Central memory CD8-positive, alpha-beta T cell (primary cell): ENCODE measurements at regions not wholly inside any gene's neighbourhood (a gene's known extent, or its start where the extent isn't known, plus 50 kb on each side); places are given as distances from the start of the nearest gene placed in this dataset.

Source experiments
- ATAC-seq: fragments of 150-1000 bp; cut with Tn5 transposase; replicated peaks from 2 replicates; pipeline ENCODE4 v1.10.0; 2022; ENCODE audit warnings: mild to moderate bottlenecking, moderate FRiP score, moderate number of reproducible peaks; ENCODE audit not compliant: poor library complexity, severe bottlenecking; ENCODE audit errors: extremely low read depth
- DNase-seq, 2 donors: peaks; one replicate each; pipeline ENCODE4 v3.0.0; 2021; ENCODE audit warnings: low spot score in 2 of 2
- H3K27ac Mint-ChIP-seq: one replicate; pipeline ENCODE4 v1.8.0; 2022; ENCODE audit warnings: low read depth, mild to moderate bottlenecking, moderate library complexity, mixed read lengths
- H3K27me3 Mint-ChIP-seq: one replicate; pipeline ENCODE4 v1.8.0; 2022; ENCODE audit warnings: mixed read lengths
- H3K36me3 Mint-ChIP-seq: one replicate; pipeline ENCODE4 v1.8.0; 2022; ENCODE audit warnings: mild to moderate bottlenecking, moderate library complexity, mixed read lengths; ENCODE audit not compliant: insufficient read depth
- H3K4me1 Mint-ChIP-seq: one replicate; pipeline ENCODE4 v1.8.0; 2022; ENCODE audit warnings: mixed read lengths
- H3K4me3 Mint-ChIP-seq: one replicate; pipeline ENCODE4 v1.8.0; 2022; ENCODE audit warnings: mild to moderate bottlenecking, moderate library complexity, mixed read lengths
- H3K9me3 Mint-ChIP-seq: one replicate; pipeline ENCODE4 v1.8.0; 2022; ENCODE audit warnings: mixed read lengths

GRCh38 chr2:12313445-12314126 is 403.1 kb upstream of the TRIB2 start:
- Mint-ChIP-seq H3K9me3 (no peaks in the 10 kb centered on the region), H3K27me3 (no peaks in the 10 kb centered on the region), H3K36me3 (no peaks in the 10 kb centered on the region), H3K4me3 (no peak overlapping the region), H3K4me1 (peaks cover 8% of the 10 kb centered on the region), H3K27ac (no peak overlapping the region)
- ATAC-seq: no peak
- no peak for DNase-seq

GRCh38 chr2:12314127-12314760 is 402.5 kb upstream of the TRIB2 start:
- peaks cover 8% of the 10 kb centered on the region for H3K4me1 Mint-ChIP-seq
- no peak for DNase-seq
- ATAC-seq: no peak
- H3K9me3 Mint-ChIP-seq: no peaks in the 10 kb centered on the region
- H3K27me3 Mint-ChIP-seq: no peaks in the 10 kb centered on the region
- no peaks in the 10 kb centered on the region for H3K36me3 Mint-ChIP-seq
- H3K27ac Mint-ChIP-seq: no peak overlapping the region
- no peak overlapping the region for H3K4me3 Mint-ChIP-seq

- H3K9me3 Mint-ChIP-seq: no peaks in the 10 kb centered on the region
- H3K27ac Mint-ChIP-seq: no peak overlapping the region
- peaks cover 5% of the 10 kb centered on the region for H3K4me1 Mint-ChIP-seq
- H3K4me3 Mint-ChIP-seq: no peak overlapping the region
- no peaks in the 10 kb centered on the region for H3K27me3 Mint-ChIP-seq
- no peak for ATAC-seq
- no peak for DNase-seq
- H3K36me3 Mint-ChIP-seq: no peaks in the 10 kb centered on the region
These were observed 401.5 kb upstream of the TRIB2 start for GRCh38 chr2:12315224-12315623.

- no peak overlapping the region for H3K27ac Mint-ChIP-seq
These were observed 400.3 kb upstream of the TRIB2 start for GRCh38 chr2:12316476-12316875.

DNA sequence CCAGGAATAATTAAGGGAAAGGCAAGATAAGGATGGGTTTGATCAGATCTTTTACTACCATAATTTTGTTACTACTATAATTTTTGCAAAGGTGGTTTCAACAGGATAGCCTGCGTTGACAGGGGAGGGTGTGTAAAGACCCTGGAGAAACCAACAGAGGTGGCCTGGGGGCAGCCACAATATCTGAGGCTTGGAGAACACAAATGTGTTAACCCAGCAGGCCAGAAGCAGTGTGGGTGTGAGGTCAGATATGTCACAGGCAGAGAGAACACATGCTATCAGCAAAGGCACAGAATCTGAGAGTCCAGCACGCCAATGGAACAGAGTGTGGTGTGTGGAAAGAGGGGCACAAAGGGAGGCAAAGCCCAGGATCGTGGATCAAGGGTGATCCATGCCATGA is 399.4 kb upstream of the TRIB2 start:
- H3K27ac Mint-ChIP-seq: no peak overlapping the region
- ATAC-seq (no peak), DNase-seq (no peak)
- no peaks in the 10 kb centered on the region for H3K4me1 Mint-ChIP-seq
- no peak overlapping the region for H3K4me3 Mint-ChIP-seq
- H3K27me3 Mint-ChIP-seq: no peaks in the 10 kb centered on the region
- H3K9me3 Mint-ChIP-seq: no peaks in the 10 kb centered on the region
- no peaks in the 10 kb centered on the region for H3K36me3 Mint-ChIP-seq

More at GRCh38 chr2:12316476-12316875, 400.3 kb upstream of the TRIB2 start:
- H3K9me3 Mint-ChIP-seq: no peaks in the 10 kb centered on the region
- ATAC-seq (no peak), DNase-seq (no peak)
- H3K36me3 Mint-ChIP-seq: no peaks in the 10 kb centered on the region
- no peak overlapping the region for H3K4me3 Mint-ChIP-seq
- H3K27me3 Mint-ChIP-seq: no peaks in the 10 kb centered on the region
- no peaks in the 10 kb centered on the region for H3K4me1 Mint-ChIP-seq

DNA sequence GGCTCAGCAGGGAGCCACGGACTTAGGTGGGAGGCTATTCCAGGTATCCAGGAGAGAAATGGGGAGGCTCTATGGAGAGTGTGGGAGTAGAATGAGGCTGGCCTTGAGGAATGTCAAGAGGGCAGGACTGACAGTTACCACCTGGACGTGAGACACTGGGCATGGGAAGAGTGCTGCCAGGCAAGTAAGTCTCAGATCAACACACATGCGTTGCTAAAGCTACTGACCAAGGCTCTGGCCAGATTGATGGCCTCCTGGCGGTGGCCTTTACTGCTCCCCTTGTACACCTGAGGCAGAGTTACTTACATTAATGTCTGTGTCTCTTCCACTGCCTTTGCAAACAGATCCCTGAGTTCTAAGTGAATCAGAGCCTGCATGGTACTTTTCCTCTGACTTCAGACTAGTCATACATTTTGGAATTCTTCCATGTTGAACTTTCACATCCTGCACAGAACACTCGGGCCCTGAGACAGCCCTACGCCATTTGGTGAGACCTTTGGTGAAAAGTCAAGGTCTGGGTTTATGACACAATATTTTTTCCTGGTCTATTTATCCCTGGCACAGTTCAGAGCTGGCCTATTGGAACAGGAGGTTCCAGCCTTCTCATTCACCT is 398.8 kb upstream of the TRIB2 start:
- Mint-ChIP-seq H3K4me1 (no peaks in the 10 kb centered on the region), H3K27ac (no peak overlapping the region), H3K4me3 (no peak overlapping the region), H3K27me3 (no peaks in the 10 kb centered on the region), H3K9me3 (no peaks in the 10 kb centered on the region), H3K36me3 (no peaks in the 10 kb centered on the region)
- DNase-seq (no peak), ATAC-seq (no peak)

DNA sequence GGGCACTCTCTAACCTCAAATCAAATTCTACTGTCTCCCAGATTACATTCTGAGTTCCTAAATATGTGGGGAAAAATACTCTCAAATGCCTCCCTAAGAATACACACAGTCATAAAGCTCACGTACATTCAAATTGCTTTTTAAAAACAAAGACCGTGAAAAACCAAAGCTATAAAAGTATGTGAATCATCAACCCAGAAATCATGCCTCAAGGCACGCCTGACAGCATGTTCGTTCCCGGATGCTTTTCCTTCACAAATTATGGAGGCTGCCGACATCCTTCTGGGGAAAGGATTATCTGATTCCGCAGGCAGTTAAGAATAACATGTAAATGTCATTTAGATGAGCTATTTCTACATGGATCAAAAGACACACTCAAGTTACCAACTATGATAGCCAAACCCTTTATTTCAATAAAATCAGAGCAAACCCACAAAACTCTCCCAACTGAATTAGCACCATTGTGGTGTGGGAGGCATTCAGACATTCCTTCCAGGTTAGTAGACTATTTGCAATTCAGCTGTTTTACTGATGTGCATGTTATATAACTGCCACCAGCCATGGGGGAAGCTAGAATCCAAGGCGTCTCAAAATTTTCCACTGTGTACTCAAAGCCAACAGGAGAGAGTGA is 398.2 kb upstream of the TRIB2 start:
- ATAC-seq: no peak
- Mint-ChIP-seq H3K36me3 (no peaks in the 10 kb centered on the region), H3K27ac (no peak overlapping the region), H3K4me1 (no peaks in the 10 kb centered on the region), H3K9me3 (no peaks in the 10 kb centered on the region), H3K27me3 (no peaks in the 10 kb centered on the region), H3K4me3 (no peak overlapping the region)
- no peak for DNase-seq

- Mint-ChIP-seq H3K9me3 (no peaks in the 10 kb centered on the region), H3K4me3 (no peak overlapping the region), H3K27me3 (no peaks in the 10 kb centered on the region), H3K36me3 (no peaks in the 10 kb centered on the region), H3K4me1 (no peaks in the 10 kb centered on the region), H3K27ac (peak overlapping the region; percentile 65)
- DNase-seq: no peak
- no peak for ATAC-seq
These were observed 396.6 kb upstream of the TRIB2 start for GRCh38 chr2:12320027-12320734.

DNA sequence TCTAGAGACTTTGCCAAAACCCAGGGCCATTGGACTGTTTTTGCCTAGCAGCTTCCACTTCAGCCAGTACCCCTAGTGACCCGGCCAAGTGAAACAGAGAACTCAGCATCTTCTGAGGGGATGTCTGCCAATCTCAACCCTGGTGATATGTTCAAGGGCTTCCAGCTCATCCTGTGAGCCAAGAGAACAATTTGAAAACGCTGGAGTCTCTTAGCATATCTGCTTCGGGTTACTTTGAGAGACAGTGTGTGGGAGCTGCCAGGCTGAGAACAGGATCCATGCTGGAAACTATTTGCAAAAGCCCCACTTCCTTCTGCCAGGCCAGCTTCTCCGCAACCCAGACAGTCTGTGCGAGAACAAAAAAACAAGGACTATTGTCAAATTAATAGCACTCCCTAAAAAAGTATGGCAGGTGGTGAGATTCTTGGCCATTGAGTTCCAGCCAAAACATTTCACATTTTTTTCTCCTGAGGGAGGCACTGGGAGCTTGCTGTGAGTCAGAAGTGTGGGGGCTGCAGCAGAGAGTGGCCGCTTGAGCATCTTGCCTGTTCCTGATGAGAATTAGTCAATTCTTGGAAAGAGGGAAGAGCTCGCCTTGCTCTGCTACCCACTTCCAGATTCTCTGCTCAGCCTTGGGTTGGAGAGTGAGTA is 395.6 kb upstream of the TRIB2 start:
- Mint-ChIP-seq H3K9me3 (no peaks in the 10 kb centered on the region), H3K27me3 (no peaks in the 10 kb centered on the region), H3K27ac (no peak overlapping the region), H3K4me3 (no peak overlapping the region), H3K36me3 (no peaks in the 10 kb centered on the region), H3K4me1 (no peaks in the 10 kb centered on the region)
- no peak for DNase-seq
- no peak for ATAC-seq

- DNase-seq: no peak
- Mint-ChIP-seq H3K27ac (no peak overlapping the region), H3K27me3 (no peaks in the 10 kb centered on the region), H3K36me3 (no peaks in the 10 kb centered on the region), H3K9me3 (no peaks in the 10 kb centered on the region), H3K4me1 (no peaks in the 10 kb centered on the region), H3K4me3 (no peak overlapping the region)
- ATAC-seq: no peak
These were observed 394.9 kb upstream of the TRIB2 start for GRCh38 chr2:12321886-12322285.

GRCh38 chr2:12325806-12326205 is 390.9 kb upstream of the TRIB2 start:
- H3K36me3 Mint-ChIP-seq: peaks cover 2% of the 10 kb centered on the region
- no peak overlapping the region for H3K27ac Mint-ChIP-seq
- H3K4me1 Mint-ChIP-seq: no peaks in the 10 kb centered on the region
- H3K27me3 Mint-ChIP-seq: no peaks in the 10 kb centered on the region
- no peak overlapping the region for H3K4me3 Mint-ChIP-seq
- H3K9me3 Mint-ChIP-seq: no peaks in the 10 kb centered on the region
- ATAC-seq (no peak), DNase-seq (no peak)
